ENCODE measurements at regions not wholly inside any gene's neighbourhood (a gene's known extent, or its start where the extent isn't known, plus 50 kb on each side); places are given as distances from the start of the nearest gene placed in this dataset.

DNA sequence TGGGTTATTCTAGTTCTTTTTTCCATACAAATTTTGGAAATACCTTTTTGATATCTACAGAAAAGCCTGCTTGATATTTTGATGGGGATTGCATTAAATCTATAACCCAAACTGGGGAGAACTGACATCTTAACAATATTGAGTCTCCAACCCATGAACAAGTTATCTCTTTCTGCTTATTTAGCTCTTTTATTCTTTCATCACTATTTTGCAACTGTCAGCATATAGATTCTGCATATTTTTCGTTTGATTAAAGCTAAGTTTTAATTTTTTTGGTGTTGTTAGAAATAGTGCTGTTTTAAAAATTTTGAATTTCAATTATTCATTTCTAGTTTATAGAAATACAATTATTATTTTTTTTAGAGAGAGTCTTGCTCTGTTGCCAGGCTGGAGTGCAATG lies 97.9 kb downstream of the EMX2 start:
- TF ChIP-seq, protein P1, sequence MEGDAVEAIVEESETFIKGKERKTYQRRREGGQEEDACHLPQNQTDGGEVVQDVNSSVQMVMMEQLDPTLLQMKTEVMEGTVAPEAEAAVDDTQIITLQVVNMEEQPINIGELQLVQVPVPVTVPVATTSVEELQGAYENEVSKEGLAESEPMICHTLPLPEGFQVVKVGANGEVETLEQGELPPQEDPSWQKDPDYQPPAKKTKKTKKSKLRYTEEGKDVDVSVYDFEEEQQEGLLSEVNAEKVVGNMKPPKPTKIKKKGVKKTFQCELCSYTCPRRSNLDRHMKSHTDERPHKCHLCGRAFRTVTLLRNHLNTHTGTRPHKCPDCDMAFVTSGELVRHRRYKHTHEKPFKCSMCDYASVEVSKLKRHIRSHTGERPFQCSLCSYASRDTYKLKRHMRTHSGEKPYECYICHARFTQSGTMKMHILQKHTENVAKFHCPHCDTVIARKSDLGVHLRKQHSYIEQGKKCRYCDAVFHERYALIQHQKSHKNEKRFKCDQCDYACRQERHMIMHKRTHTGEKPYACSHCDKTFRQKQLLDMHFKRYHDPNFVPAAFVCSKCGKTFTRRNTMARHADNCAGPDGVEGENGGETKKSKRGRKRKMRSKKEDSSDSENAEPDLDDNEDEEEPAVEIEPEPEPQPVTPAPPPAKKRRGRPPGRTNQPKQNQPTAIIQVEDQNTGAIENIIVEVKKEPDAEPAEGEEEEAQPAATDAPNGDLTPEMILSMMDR (conservative IDR thresholded peaks at IDR 0.05 in 1 of 2, IDR thresholded peaks at IDR 0.05 in 1 of 2; ENCODE audit: low read depth in 1 of 2, low read length in 2 of 2): no peak
- TF ChIP-seq EZH2 (IDR thresholded peaks at IDR 0.05; ENCODE audit: low read length, missing control alignments): no peak
